ENCODE measurements at regions not wholly inside any gene's neighbourhood (a gene's known extent, or its start where the extent isn't known, plus 50 kb on each side); places are given as distances from the start of the nearest gene placed in this dataset.

GRCh38 chr12:81968421-81968820, 209.3 kb upstream of the PPFIA2 start:
- ATAC-seq (no peak), DNase-seq (no peak)
- TF ChIP-seq POLR2A (IDR thresholded peaks at IDR 0.05) (no peak), CTCF (IDR thresholded peaks at IDR 0.05 in 4 of 5, conservative IDR thresholded peaks at IDR 0.05 in 1 of 5) (no peak)
- Histone ChIP-seq H3K9me3 (no peaks in the 10 kb centered on the region), H3K4me1 (no peaks in the 10 kb centered on the region), H3K4me3 (no peak overlapping the region), H3K27me3 (no peaks in the 10 kb centered on the region), H3K36me3 (no peaks in the 10 kb centered on the region), H3K27ac (no peak overlapping the region)
- in situ Hi-C loops (cut with MboI; ENCODE audit: low sequenced_read_pairs in 4 of 4) (no loop called here), intact Hi-C loops (cut with DNase I; ENCODE audit: low total_unique reads) (no loop called here)

GRCh38 chr12:81963636-81964035, 204.5 kb upstream of the PPFIA2 start:
- Histone ChIP-seq H3K36me3 (no peaks in the 10 kb centered on the region), H3K27me3 (no peaks in the 10 kb centered on the region), H3K27ac (no peak overlapping the region), H3K9me3 (no peaks in the 10 kb centered on the region), H3K4me3 (no peak overlapping the region), H3K4me1 (no peaks in the 10 kb centered on the region)
- no peak for TF ChIP-seq CTCF (IDR thresholded peaks at IDR 0.05 in 4 of 5, conservative IDR thresholded peaks at IDR 0.05 in 1 of 5)
- TF ChIP-seq POLR2A (IDR thresholded peaks at IDR 0.05): no peak
- no peak for DNase-seq
- intact Hi-C loops (cut with DNase I; ENCODE audit: low total_unique reads): no loop called here
- in situ Hi-C loops (cut with MboI; ENCODE audit: low sequenced_read_pairs in 4 of 4): no loop called here
- ATAC-seq: no peak

- ATAC-seq: no peak
Observed at GRCh38 chr12:81963026-81963425, 203.9 kb upstream of the PPFIA2 start.

GRCh38 chr12:81962126-81962856, 203.1 kb upstream of the PPFIA2 start:
- in situ Hi-C loops (cut with MboI; ENCODE audit: low sequenced_read_pairs in 4 of 4): no loop called here
- TF ChIP-seq CTCF (IDR thresholded peaks at IDR 0.05 in 4 of 5, conservative IDR thresholded peaks at IDR 0.05 in 1 of 5) (no peak), POLR2A (IDR thresholded peaks at IDR 0.05) (no peak)
- DNase-seq: no peak
- Histone ChIP-seq H3K9me3 (no peaks in the 10 kb centered on the region), H3K27ac (no peak overlapping the region), H3K4me1 (no peaks in the 10 kb centered on the region), H3K4me3 (no peak overlapping the region), H3K27me3 (no peaks in the 10 kb centered on the region), H3K36me3 (no peaks in the 10 kb centered on the region)
- ATAC-seq: no peak
- intact Hi-C loops (cut with DNase I; ENCODE audit: low total_unique reads): no loop called here

More at GRCh38 chr12:81963026-81963425, 203.9 kb upstream of the PPFIA2 start:
- Histone ChIP-seq H3K4me3 (no peak overlapping the region), H3K4me1 (no peaks in the 10 kb centered on the region), H3K27ac (no peak overlapping the region), H3K27me3 (no peaks in the 10 kb centered on the region), H3K36me3 (no peaks in the 10 kb centered on the region), H3K9me3 (no peaks in the 10 kb centered on the region)
- intact Hi-C loops (cut with DNase I; ENCODE audit: low total_unique reads) (no loop called here), in situ Hi-C loops (cut with MboI; ENCODE audit: low sequenced_read_pairs in 4 of 4) (no loop called here)
- TF ChIP-seq POLR2A (IDR thresholded peaks at IDR 0.05): no peak
- no peak for TF ChIP-seq CTCF (IDR thresholded peaks at IDR 0.05 in 4 of 5, conservative IDR thresholded peaks at IDR 0.05 in 1 of 5)
- no peak for DNase-seq

GRCh38 chr12:81958406-81958805, 199.3 kb upstream of the PPFIA2 start:
- ATAC-seq: no peak
- Histone ChIP-seq H3K9me3 (no peaks in the 10 kb centered on the region), H3K27ac (no peak overlapping the region), H3K27me3 (no peaks in the 10 kb centered on the region), H3K4me3 (no peak overlapping the region), H3K36me3 (no peaks in the 10 kb centered on the region), H3K4me1 (no peaks in the 10 kb centered on the region)
- TF ChIP-seq POLR2A (IDR thresholded peaks at IDR 0.05) (no peak), CTCF (IDR thresholded peaks at IDR 0.05 in 4 of 5, conservative IDR thresholded peaks at IDR 0.05 in 1 of 5) (no peak)
- in situ Hi-C loops (cut with MboI; ENCODE audit: low sequenced_read_pairs in 4 of 4) (no loop called here), intact Hi-C loops (cut with DNase I; ENCODE audit: low total_unique reads) (no loop called here)
- DNase-seq: no peak

Data from gastrocnemius medialis (tissue), 4 donors.